ENCODE measurements at regions not wholly inside any gene's neighbourhood (a gene's known extent, or its start where the extent isn't known, plus 50 kb on each side); places are given as distances from the start of the nearest gene placed in this dataset.

- no peak for TF ChIP-seq CTCF (IDR thresholded peaks at IDR 0.05)
- TF ChIP-seq POLR2AphosphoS5 (IDR thresholded peaks at IDR 0.05), result no peak
Observed at GRCh38 chr4:187232196-187232595, 508.5 kb upstream of the FAT1 start.

Data from gastroesophageal sphincter (tissue), 3 donors.